ENCODE measurements at regions not wholly inside any gene's neighbourhood (a gene's known extent, or its start where the extent isn't known, plus 50 kb on each side); places are given as distances from the start of the nearest gene placed in this dataset.

DNA sequence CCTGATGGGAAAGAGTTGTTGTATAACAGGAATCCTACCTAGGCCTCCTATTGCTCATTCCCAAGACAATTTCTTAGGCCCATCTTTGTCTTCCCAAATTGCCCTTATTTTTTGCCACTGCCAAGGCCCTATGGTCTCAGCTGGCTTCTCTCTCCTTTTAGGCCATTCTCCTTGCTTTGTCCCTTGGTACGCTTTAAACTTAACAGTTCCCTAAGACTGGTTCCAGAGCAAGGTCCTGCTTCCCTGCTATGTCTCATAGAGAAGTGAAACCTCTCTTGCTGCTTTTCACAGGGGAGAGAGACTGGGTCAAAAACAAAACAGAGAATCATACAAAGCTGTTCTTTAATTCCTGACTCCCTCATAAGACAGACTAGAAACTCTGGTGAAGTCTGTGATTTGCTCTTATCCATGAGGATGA is 77.1 kb downstream of the XCL2 start (continued):
- TF ChIP-seq, protein P1, sequence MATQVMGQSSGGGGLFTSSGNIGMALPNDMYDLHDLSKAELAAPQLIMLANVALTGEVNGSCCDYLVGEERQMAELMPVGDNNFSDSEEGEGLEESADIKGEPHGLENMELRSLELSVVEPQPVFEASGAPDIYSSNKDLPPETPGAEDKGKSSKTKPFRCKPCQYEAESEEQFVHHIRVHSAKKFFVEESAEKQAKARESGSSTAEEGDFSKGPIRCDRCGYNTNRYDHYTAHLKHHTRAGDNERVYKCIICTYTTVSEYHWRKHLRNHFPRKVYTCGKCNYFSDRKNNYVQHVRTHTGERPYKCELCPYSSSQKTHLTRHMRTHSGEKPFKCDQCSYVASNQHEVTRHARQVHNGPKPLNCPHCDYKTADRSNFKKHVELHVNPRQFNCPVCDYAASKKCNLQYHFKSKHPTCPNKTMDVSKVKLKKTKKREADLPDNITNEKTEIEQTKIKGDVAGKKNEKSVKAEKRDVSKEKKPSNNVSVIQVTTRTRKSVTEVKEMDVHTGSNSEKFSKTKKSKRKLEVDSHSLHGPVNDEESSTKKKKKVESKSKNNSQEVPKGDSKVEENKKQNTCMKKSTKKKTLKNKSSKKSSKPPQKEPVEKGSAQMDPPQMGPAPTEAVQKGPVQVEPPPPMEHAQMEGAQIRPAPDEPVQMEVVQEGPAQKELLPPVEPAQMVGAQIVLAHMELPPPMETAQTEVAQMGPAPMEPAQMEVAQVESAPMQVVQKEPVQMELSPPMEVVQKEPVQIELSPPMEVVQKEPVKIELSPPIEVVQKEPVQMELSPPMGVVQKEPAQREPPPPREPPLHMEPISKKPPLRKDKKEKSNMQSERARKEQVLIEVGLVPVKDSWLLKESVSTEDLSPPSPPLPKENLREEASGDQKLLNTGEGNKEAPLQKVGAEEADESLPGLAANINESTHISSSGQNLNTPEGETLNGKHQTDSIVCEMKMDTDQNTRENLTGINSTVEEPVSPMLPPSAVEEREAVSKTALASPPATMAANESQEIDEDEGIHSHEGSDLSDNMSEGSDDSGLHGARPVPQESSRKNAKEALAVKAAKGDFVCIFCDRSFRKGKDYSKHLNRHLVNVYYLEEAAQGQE (IDR thresholded peaks at IDR 0.05; ENCODE audit: low read depth, low read length): no peak

DNA sequence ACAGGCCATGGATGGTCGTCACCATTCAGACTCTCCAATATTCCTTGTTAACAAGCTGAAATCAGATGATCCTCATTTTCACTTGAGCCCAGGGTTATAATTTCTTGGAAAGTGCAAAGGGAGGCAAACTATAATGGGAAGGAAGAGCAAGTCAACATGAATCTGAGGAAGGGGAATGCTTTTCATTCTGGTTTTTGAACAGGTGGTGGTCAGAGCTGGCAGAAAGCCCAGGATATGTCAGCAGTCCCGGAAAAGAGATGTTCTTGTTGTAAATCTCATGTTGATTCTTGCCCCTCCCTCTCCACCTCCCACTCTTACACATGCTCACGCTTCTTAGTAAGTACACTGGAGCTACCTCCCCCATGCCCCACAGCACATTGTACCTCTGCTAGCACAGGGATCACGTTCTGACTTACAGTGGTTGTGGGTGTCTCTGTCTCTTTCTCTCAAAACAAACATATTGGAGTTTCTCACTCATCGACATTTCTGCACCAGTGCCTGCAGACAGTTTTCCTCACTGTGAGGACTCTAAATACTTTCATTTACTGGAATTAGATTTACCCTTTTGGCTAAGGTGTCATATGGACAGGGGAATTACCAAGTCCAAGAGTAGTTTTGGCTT is 77.6 kb downstream of the XCL2 start:
- ATAC-seq (peak; percentile 89), FAIRE-seq (peak; percentile 90), DNase-seq (ENCODE audit: low read depth, low spot score) (peak; percentile 88)
- peaks cover 25% of the 10 kb centered on the region for H3K4me1 ChIP-seq (ENCODE audit: control insufficient read depth, insufficient read depth, low read length)
- no peaks in the 10 kb centered on the region for H3K36me3 ChIP-seq (ENCODE audit: control insufficient read depth in 2 of 2, insufficient read depth in 2 of 2, low read length in 1 of 2)
- intact Hi-C loops (cut with micrococcal nuclease; ENCODE audit: unreplicated experiment): loop anchor here (1.0 to 10.0 kb wide), 2 partner anchors 38 to 89 kb away; no protein-coding TSS in a partner anchor
- POLR2A ChIA-PET: interaction anchor here (0.6 to 6.1 kb wide), 9 partner anchors 12 to 93 kb away, joined by 3 to 52 read pairs (median 4); no protein-coding TSS in a partner anchor
- SMC1A ChIA-PET (ENCODE audit: uncharacterized antibody, unreplicated experiment): interaction anchor here (0.6 to 7.7 kb wide), 18 partner anchors 8 to 232 kb away, joined by 3 to 125 read pairs (median 7); no protein-coding TSS in a partner anchor
- peak overlapping the region; percentile 56 for H3K27ac ChIP-seq (ENCODE audit: control insufficient read depth, insufficient read depth)
- RAD21 ChIA-PET (ENCODE audit: unreplicated experiment): interaction anchor here (0.5 to 7.9 kb wide), 22 partner anchors 11 to 137 kb away, joined by 3 to 103 read pairs (median 6); no protein-coding TSS in a partner anchor
- H3K9me3 ChIP-seq (replicated peaks; ENCODE audit: control insufficient read depth, insufficient read depth, low read length): no peaks in the 10 kb centered on the region; the same call in 1 of the 3 replicates
- peak overlapping the region; percentile 74 for H3K4me2 ChIP-seq (ENCODE audit: control insufficient read depth, insufficient read depth)
- peak overlapping the region; percentile 25; the same call in 1 of the 2 replicates for H3K4me3 ChIP-seq
- no TSS peak for BruUV-seq (replicated peaks)
- no peak overlapping the region; the same call in 1 of the 2 replicates for H2AFZ ChIP-seq (ENCODE audit: control insufficient read depth, low read depth, low read length)
- H4K20me1 ChIP-seq (ENCODE audit: control insufficient read depth, insufficient read depth): no peaks in the 10 kb centered on the region
- no peaks in the 10 kb centered on the region for H3K27me3 ChIP-seq (replicated peaks in 1 of 2; ENCODE audit: control insufficient read depth in 2 of 2, insufficient read depth in 2 of 2, low read length in 1 of 2)
- in situ Hi-C loops (cut with MboI): no loop called here
- CTCF ChIA-PET: interaction anchor here (0.6 to 3.6 kb wide), 8 partner anchors 25 to 123 kb away, joined by 3 to 25 read pairs (median 6); no protein-coding TSS in a partner anchor
- WGBS (ENCODE audit: insufficient coverage, insufficient replicate concordance, low lambda C conversion rate, missing lambda C conversion rate): 11% methylated on average over 5 of the region's 5 CpGs
- H3K9ac ChIP-seq (ENCODE audit: control insufficient read depth, insufficient read depth, low read length): no peak overlapping the region
- H3K79me2 ChIP-seq (ENCODE audit: control insufficient read depth, insufficient read depth, low read length): no peaks in the 10 kb centered on the region
- TF ChIP-seq ATF7 (IDR thresholded peaks at IDR 0.05; ENCODE audit: low read depth): peak; percentile 69
- peak; percentile 89 for TF ChIP-seq NBN (IDR thresholded peaks at IDR 0.05)
- TF ChIP-seq POLR2A (IDR thresholded peaks at IDR 0.05; ENCODE audit: low read depth, low read length): no peak
- peak; percentile 23 to 46; a peak in 1 of 4 replicates for TF ChIP-seq EP300 (IDR thresholded peaks at IDR 0.05; ENCODE audit: borderline replicate concordance in 1 of 2, control insufficient read depth in 1 of 2, low read depth in 2 of 2, low read length in 2 of 2)
- no peak for TF ChIP-seq MXI1 (IDR thresholded peaks at IDR 0.05; ENCODE audit: low read depth, low read length)
- TF ChIP-seq SKIL (IDR thresholded peaks at IDR 0.05; ENCODE audit: low read depth, poor library complexity, severe bottlenecking): peak; percentile 44
- TF ChIP-seq, protein P2, sequence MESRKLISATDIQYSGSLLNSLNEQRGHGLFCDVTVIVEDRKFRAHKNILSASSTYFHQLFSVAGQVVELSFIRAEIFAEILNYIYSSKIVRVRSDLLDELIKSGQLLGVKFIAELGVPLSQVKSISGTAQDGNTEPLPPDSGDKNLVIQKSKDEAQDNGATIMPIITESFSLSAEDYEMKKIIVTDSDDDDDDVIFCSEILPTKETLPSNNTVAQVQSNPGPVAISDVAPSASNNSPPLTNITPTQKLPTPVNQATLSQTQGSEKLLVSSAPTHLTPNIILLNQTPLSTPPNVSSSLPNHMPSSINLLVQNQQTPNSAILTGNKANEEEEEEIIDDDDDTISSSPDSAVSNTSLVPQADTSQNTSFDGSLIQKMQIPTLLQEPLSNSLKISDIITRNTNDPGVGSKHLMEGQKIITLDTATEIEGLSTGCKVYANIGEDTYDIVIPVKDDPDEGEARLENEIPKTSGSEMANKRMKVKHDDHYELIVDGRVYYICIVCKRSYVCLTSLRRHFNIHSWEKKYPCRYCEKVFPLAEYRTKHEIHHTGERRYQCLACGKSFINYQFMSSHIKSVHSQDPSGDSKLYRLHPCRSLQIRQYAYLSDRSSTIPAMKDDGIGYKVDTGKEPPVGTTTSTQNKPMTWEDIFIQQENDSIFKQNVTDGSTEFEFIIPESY (IDR thresholded peaks at IDR 0.05): no peak
- no peak for TF ChIP-seq CBX3 (IDR thresholded peaks at IDR 0.05; ENCODE audit: borderline replicate concordance, low read depth)
- TF ChIP-seq, protein P3, sequence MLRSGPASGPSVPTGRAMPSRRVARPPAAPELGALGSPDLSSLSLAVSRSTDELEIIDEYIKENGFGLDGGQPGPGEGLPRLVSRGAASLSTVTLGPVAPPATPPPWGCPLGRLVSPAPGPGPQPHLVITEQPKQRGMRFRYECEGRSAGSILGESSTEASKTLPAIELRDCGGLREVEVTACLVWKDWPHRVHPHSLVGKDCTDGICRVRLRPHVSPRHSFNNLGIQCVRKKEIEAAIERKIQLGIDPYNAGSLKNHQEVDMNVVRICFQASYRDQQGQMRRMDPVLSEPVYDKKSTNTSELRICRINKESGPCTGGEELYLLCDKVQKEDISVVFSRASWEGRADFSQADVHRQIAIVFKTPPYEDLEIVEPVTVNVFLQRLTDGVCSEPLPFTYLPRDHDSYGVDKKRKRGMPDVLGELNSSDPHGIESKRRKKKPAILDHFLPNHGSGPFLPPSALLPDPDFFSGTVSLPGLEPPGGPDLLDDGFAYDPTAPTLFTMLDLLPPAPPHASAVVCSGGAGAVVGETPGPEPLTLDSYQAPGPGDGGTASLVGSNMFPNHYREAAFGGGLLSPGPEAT (IDR thresholded peaks at IDR 0.05; ENCODE audit: low read depth): peak; percentile 37; the same call in 1 of the 2 replicates

All from GM12878 (cell line).